ENCODE measurements at regions not wholly inside any gene's neighbourhood (a gene's known extent, or its start where the extent isn't known, plus 50 kb on each side); places are given as distances from the start of the nearest gene placed in this dataset.

- Histone ChIP-seq H3K79me2 (ENCODE audit: control insufficient read depth, insufficient read depth, low read length) (no peaks in the 10 kb centered on the region), H3K27me3 (ENCODE audit: control insufficient read depth in 2 of 2, insufficient read depth in 2 of 2, low read length in 2 of 2) (peaks cover 6 to 36% of the 10 kb centered on the region in 2 experiments), H3K9me3 (replicated peaks; ENCODE audit: control insufficient read depth, insufficient read depth, low read depth, low read length) (no peaks in the 10 kb centered on the region), H4K20me1 (replicated peaks; ENCODE audit: control insufficient read depth, insufficient read depth, low read length) (peaks cover 8% of the 10 kb centered on the region), H3K4me2 (ENCODE audit: insufficient read depth, low read length) (no peak overlapping the region), H2AFZ (ENCODE audit: low read depth, low read length) (no peak overlapping the region), H3K9ac (ENCODE audit: insufficient read depth in 1 of 2, low read depth in 2 of 2, low read length in 2 of 2) (no peak overlapping the region), H3K4me3 (no peak overlapping the region), H3K9me1 (ENCODE audit: control insufficient read depth, insufficient read depth, low read length) (peaks cover 3% of the 10 kb centered on the region), H3K4me1 (replicated peaks in 1 of 2; ENCODE audit: control insufficient read depth in 2 of 2, insufficient read depth in 2 of 2, low read length in 2 of 2) (no peaks in the 10 kb centered on the region), H3K27ac (ENCODE audit: extremely low read depth, low read depth, low read length) (no peak overlapping the region), H3K36me3 (ENCODE audit: control insufficient read depth, insufficient read depth, low read length) (no peaks in the 10 kb centered on the region)
- ChIA-PET CTCF (ENCODE audit: low intra/inter-chr PET ratio) (no interaction called here), POLR2A (interaction anchor here (0.6 to 1.9 kb wide), 6 partner anchors 8 to 624 kb away, joined by 3 to 7 read pairs (median 4); partner anchors contain the start of gene EXOC4)
- intact Hi-C loops (cut with micrococcal nuclease) (no loop called here), in situ Hi-C loops (cut with MboI) (no loop called here)
- no peak for FAIRE-seq
- 2% methylated on average over 4 of the region's 4 CpGs for WGBS (ENCODE audit: insufficient coverage, low coverage, missing lambda C conversion rate)
- no peak for DNase-seq (ENCODE audit: extremely low read depth in 1 of 4, low spot score in 3 of 4)
- no peak for ATAC-seq
- no TSS peak for BruUV-seq (replicated peaks)
- TF ChIP-seq CBFA2T3 (IDR thresholded peaks at IDR 0.05) (no peak), CTCF (IDR thresholded peaks at IDR 0.05 in 2 of 3, conservative IDR thresholded peaks at IDR 0.05 in 1 of 3; ENCODE audit: insufficient read depth in 2 of 3, low read depth in 1 of 3, low read length in 3 of 3) (0 out of 6 replicates have a peak, but pooled peaks of 1 of the 3 experiments have one; percentile 3), ZBTB9 (CRISPR knock-in tag; IDR thresholded peaks at IDR 0.05) (no peak), MLLT1 (IDR thresholded peaks at IDR 0.05) (no peak), EWSR1 (IDR thresholded peaks at IDR 0.05; ENCODE audit: borderline replicate concordance, low read depth, partially characterized antibody) (no peak), E2F6 (IDR thresholded peaks at IDR 0.05; ENCODE audit: borderline replicate concordance in 1 of 2, extremely low read depth in 1 of 2, insufficient read depth in 1 of 2, insufficient read length in 1 of 2, low read depth in 1 of 2, low read length in 1 of 2, poor library complexity in 1 of 2, severe bottlenecking in 1 of 2) (no peak), HEY1 (CRISPR knock-in tag; IDR thresholded peaks at IDR 0.05; ENCODE audit: borderline replicate concordance) (no peak), ATF7 (IDR thresholded peaks at IDR 0.05) (no peak), ZNF740 (CRISPR knock-in tag; IDR thresholded peaks at IDR 0.05) (no peak), ZNF740 (tag; IDR thresholded peaks at IDR 0.05) (no peak), CEBPZ (IDR thresholded peaks at IDR 0.05; ENCODE audit: borderline replicate concordance, low read depth, low read length) (no peak)
Measured at GRCh38 chr7:133139801-133140200, 57.9 kb upstream of the CHCHD3 start.
